GM19395 (cell line): ENCODE measurements at regions not wholly inside any gene's neighbourhood (a gene's known extent, or its start where the extent isn't known, plus 50 kb on each side); places are given as distances from the start of the nearest gene placed in this dataset.
A peak's percentile ranks its signal among the peaks of the same experiment; 100 is the strongest.
"Not testable (repeated sequence)": the region's sequence is repeated elsewhere in the genome, so short reads cannot be mapped to it uniquely, and the experiment has no call there.

Source experiments
- ATAC-seq: cut with Tn5 transposase; IDR thresholded peaks from one replicate; pipeline ENCODE4 v1.9.1; 2021; ENCODE audit warnings: mild to moderate bottlenecking, moderate library complexity; ENCODE audit not compliant: unreplicated experiment

- ATAC-seq = no peak
These were observed 352.7 kb downstream of the NKX6-1 start for GRCh38 chr4:84146300-84146959.

- no peak for ATAC-seq
These were observed 353.9 kb downstream of the NKX6-1 start for GRCh38 chr4:84145176-84145575.

GRCh38 chr4:84126911-84127310, 372.2 kb downstream of the NKX6-1 start:
- ATAC-seq = not testable (repeated sequence)

- no peak for ATAC-seq
These were observed 372.9 kb downstream of the NKX6-1 start for GRCh38 chr4:84126061-84126787.

- ATAC-seq = no peak
These were observed 389.1 kb downstream of the NKX6-1 start for GRCh38 chr4:84110040-84110439.

- not testable (repeated sequence) for ATAC-seq
These were observed 397.2 kb downstream of the NKX6-1 start for GRCh38 chr4:84101653-84102625.

- ATAC-seq = no peak
These were observed 399.0 kb downstream of the NKX6-1 start for GRCh38 chr4:84100071-84100470.

GRCh38 chr4:84099599-84099998, 399.5 kb downstream of the NKX6-1 start:
- no peak for ATAC-seq

- no peak for ATAC-seq
These were observed 407.8 kb downstream of the NKX6-1 start for GRCh38 chr4:84091266-84091665.

- no peak for ATAC-seq
These were observed 409.2 kb downstream of the NKX6-1 start for GRCh38 chr4:84089652-84090437.

GRCh38 chr4:84085986-84086385, 413.1 kb downstream of the NKX6-1 start:
- ATAC-seq = no peak

- ATAC-seq = no peak
These were observed 428.8 kb downstream of the NKX6-1 start for GRCh38 chr4:84070289-84070688.

- ATAC-seq = no peak
These were observed 435.5 kb downstream of the NKX6-1 start for GRCh38 chr4:84063619-84064018.

GRCh38 chr4:84058201-84058600, 440.9 kb downstream of the NKX6-1 start:
- no peak for ATAC-seq

- no peak for ATAC-seq
These were observed 447.5 kb downstream of the NKX6-1 start for GRCh38 chr4:84051639-84052038.

- no peak for ATAC-seq
These were observed 448.0 kb downstream of the NKX6-1 start for GRCh38 chr4:84051089-84051488.

GRCh38 chr4:84050015-84050414, 449.1 kb downstream of the NKX6-1 start:
- no peak for ATAC-seq

- no peak for ATAC-seq
These were observed 452.5 kb downstream of the NKX6-1 start for GRCh38 chr4:84046551-84046950.

GRCh38 chr4:84041426-84041825, 457.7 kb downstream of the NKX6-1 start:
- no peak for ATAC-seq

- ATAC-seq = no peak
These were observed 463.5 kb downstream of the NKX6-1 start for GRCh38 chr4:84035568-84035967.

GRCh38 chr4:84032372-84032771, 466.7 kb downstream of the NKX6-1 start:
- peak; percentile 81 for ATAC-seq
